Esophagus squamous epithelium (tissue), 5 donors: ENCODE measurements at regions not wholly inside any gene's neighbourhood (a gene's known extent, or its start where the extent isn't known, plus 50 kb on each side); places are given as distances from the start of the nearest gene placed in this dataset.

Experiments used
- DNase-seq: peaks from one replicate; lab custom pipeline; 2025; lab: John Stamatoyannopoulos, UW
- H3K27ac ChIP-seq, 4 donors: fragments of 200-600 bp; sonication (generic); one replicate each; pipeline ENCODE4 v1.5.1; 2016 to 2019; ENCODE audit warnings: mild to moderate bottlenecking in 1 of 4
- H3K27me3 ChIP-seq, 4 donors: fragments of 200-600 bp; sonication (generic); 1 replicate in 3 of 4; 2 replicates in 1 of 4; pipeline versions ENCODE4 v1.5.1 to v1.6.0; 2017 to 2021; ENCODE audit warnings: antibody characterized with exemption in 1 of 4
- H3K36me3 ChIP-seq, 3 donors: fragments of 200-600 bp; sonication (generic); one replicate each; pipeline ENCODE4 v1.5.1; 2016 to 2019
- H3K4me1 ChIP-seq, 3 donors: fragments of 200-600 bp; sonication (generic); one replicate each; pipeline ENCODE4 v1.5.1; 2017 to 2019
- H3K4me3 ChIP-seq, 4 donors: fragments of 200-600 bp; sonication (generic); 1 replicate in 3 of 4; 2 replicates in 1 of 4; pipeline ENCODE4 v1.5.1; 2016 to 2019; ENCODE audit warnings: mild to moderate bottlenecking in 2 of 4, moderate library complexity in 1 of 4
- H3K9me3 ChIP-seq, 3 donors: fragments of 200-600 bp; sonication (generic); one replicate each; pipeline ENCODE4 v1.5.1; 2016 to 2019
- CTCF ChIP-seq, 6 experiments: fragments of 450-650 bp in 4 of 6; fragments of 200-600 bp in 2 of 6; sonication (generic) in 2 of 6; IDR thresholded peaks; one replicate each; pipeline ENCODE4 v1.5.1; 2016 to 2019; ENCODE audit warnings: antibody characterized with exemption in 6 of 6, mild to moderate bottlenecking in 4 of 6, moderate library complexity in 4 of 6
- POLR2A ChIP-seq, 4 donors: fragments of 450-650 bp; IDR thresholded peaks; one replicate each; pipeline ENCODE4 v1.6.1; 2017; ENCODE audit warnings: antibody characterized with exemption in 4 of 4, mild to moderate bottlenecking in 4 of 4, moderate library complexity in 3 of 4
- WGBS, 2 donors: methylation state at CpG; one replicate each; pipeline ENCODE4 v1.1.5; 2018; 5-methylcytosine and 5-hydroxymethylcytosine counted together
- intact Hi-C: fragments of 100-400 bp; cut with DNase I; formaldehyde crosslinking; loops from one replicate; pipeline ENCODE4 v1.15.0; 2022
- donor health status: DM: yes; HTN: yes; CAD: no.

- no peak for DNase-seq
- H3K4me3 ChIP-seq = no peak overlapping the region
- no peak for TF ChIP-seq POLR2A (IDR thresholded peaks at IDR 0.05)
- no peak for TF ChIP-seq CTCF (IDR thresholded peaks at IDR 0.05)
- H3K27me3 ChIP-seq = no peaks in the 10 kb centered on the region
- H3K27ac ChIP-seq = no peak overlapping the region
- intact Hi-C loops = no loop called here
- WGBS, 2 donors = 51 to 70% methylated on average over 3 of the region's 3 CpGs
- H3K36me3 ChIP-seq = no peaks in the 10 kb centered on the region
- no peaks in the 10 kb centered on the region for H3K4me1 ChIP-seq
- H3K9me3 ChIP-seq = no peaks in the 10 kb centered on the region
Observed at GRCh38 chr4:36665985-36666527, 384.6 kb downstream of the DTHD1 start.

GRCh38 chr4:36675436-36675835, 394.0 kb downstream of the DTHD1 start:
- Histone ChIP-seq H3K36me3 (no peaks in the 10 kb centered on the region), H3K27ac (no peak overlapping the region), H3K4me1 (peaks cover 0 to 6% (median 0%) of the 10 kb centered on the region in 3 donors), H3K4me3 (no peak overlapping the region), H3K27me3 (no peaks in the 10 kb centered on the region), H3K9me3 (no peaks in the 10 kb centered on the region)
- TF ChIP-seq POLR2A (IDR thresholded peaks at IDR 0.05) (no peak), CTCF (IDR thresholded peaks at IDR 0.05) (no peak)
- intact Hi-C loops = no loop called here
- DNase-seq = no peak
- 46 to 71% methylated on average over 2 of the region's 2 CpGs for WGBS, 2 donors

GRCh38 chr4:36676139-36677050, 395.0 kb downstream of the DTHD1 start:
- TF ChIP-seq POLR2A (IDR thresholded peaks at IDR 0.05) (no peak), CTCF (IDR thresholded peaks at IDR 0.05) (no peak)
- WGBS, 2 donors = 21 to 28% methylated on average over 5 of the region's 5 CpGs
- intact Hi-C loops = no loop called here

GRCh38 chr4:36677112-36677511, 395.7 kb downstream of the DTHD1 start:
- Histone ChIP-seq H3K27ac (no peak overlapping the region), H3K36me3 (no peaks in the 10 kb centered on the region), H3K4me3 (no peak overlapping the region), H3K4me1 (peaks cover 0 to 6% (median 0%) of the 10 kb centered on the region in 3 donors), H3K9me3 (no peaks in the 10 kb centered on the region), H3K27me3 (no peaks in the 10 kb centered on the region)
- DNase-seq = no peak
- intact Hi-C loops = no loop called here
- TF ChIP-seq CTCF (IDR thresholded peaks at IDR 0.05) = no peak
- no peak for TF ChIP-seq POLR2A (IDR thresholded peaks at IDR 0.05)
- 65 to 89% methylated on average over 2 of the region's 2 CpGs for WGBS, 2 donors

More at GRCh38 chr4:36676139-36677050, 395.0 kb downstream of the DTHD1 start:
- Histone ChIP-seq H3K4me3 (no peak overlapping the region), H3K27ac (no peak overlapping the region), H3K27me3 (no peaks in the 10 kb centered on the region), H3K36me3 (no peaks in the 10 kb centered on the region), H3K9me3 (no peaks in the 10 kb centered on the region), H3K4me1 (peaks cover 0 to 6% (median 0%) of the 10 kb centered on the region in 3 donors)
- no peak for DNase-seq

GRCh38 chr4:36677874-36678273, 396.5 kb downstream of the DTHD1 start:
- TF ChIP-seq CTCF (IDR thresholded peaks at IDR 0.05) = no peak
- no peak for TF ChIP-seq POLR2A (IDR thresholded peaks at IDR 0.05)
- no peak for DNase-seq
- WGBS, 2 donors = 70 to 71% methylated on average over 1 of the region's 1 CpG
- Histone ChIP-seq H3K36me3 (no peaks in the 10 kb centered on the region), H3K9me3 (no peaks in the 10 kb centered on the region), H3K27ac (no peak overlapping the region), H3K27me3 (no peaks in the 10 kb centered on the region), H3K4me1 (peaks cover 0 to 6% (median 0%) of the 10 kb centered on the region in 3 donors), H3K4me3 (no peak overlapping the region)
- intact Hi-C loops = no loop called here
